Chondrocyte (in vitro differentiated cells): ENCODE measurements at regions not wholly inside any gene's neighbourhood (a gene's known extent, or its start where the extent isn't known, plus 50 kb on each side); places are given as distances from the start of the nearest gene placed in this dataset.

ENCODE experiments used
- DNase-seq: peaks from one replicate; pipeline ENCODE4 v3.0.0; 2021; ENCODE audit warnings: mixed read lengths, low spot score
- H3K27ac Mint-ChIP-seq: one replicate; pipeline ENCODE4 v1.8.0; 2021; ENCODE audit warnings: mild to moderate bottlenecking, moderate library complexity, mixed read lengths; ENCODE audit not compliant: unreplicated experiment
- H3K27me3 Mint-ChIP-seq: 2 replicates; pipeline ENCODE4 v1.8.0; 2021; ENCODE audit warnings: low read depth, mixed read lengths
- H3K36me3 Mint-ChIP-seq: 2 replicates; pipeline ENCODE4 v1.8.0; 2021; ENCODE audit warnings: low read depth, mixed read lengths
- H3K4me1 Mint-ChIP-seq: 2 replicates; pipeline ENCODE4 v1.8.0; 2021; ENCODE audit warnings: low read depth, mild to moderate bottlenecking, mixed read lengths
- H3K4me3 Mint-ChIP-seq: one replicate; pipeline ENCODE4 v1.8.0; 2021; ENCODE audit warnings: mild to moderate bottlenecking, moderate library complexity, mixed read lengths; ENCODE audit not compliant: unreplicated experiment
- H3K9me3 Mint-ChIP-seq: 2 replicates; pipeline ENCODE4 v1.8.0; 2021; ENCODE audit warnings: low read depth, mixed read lengths
- TF ChIP-seq, protein P1 (sequence below): fragments of 200-600 bp; sonication (generic); IDR thresholded peaks from 2 replicates; pipeline ENCODE4 v1.5.0; 2021; ENCODE audit warnings: antibody characterized with exemption, mild to moderate bottlenecking, moderate library complexity

DNA sequence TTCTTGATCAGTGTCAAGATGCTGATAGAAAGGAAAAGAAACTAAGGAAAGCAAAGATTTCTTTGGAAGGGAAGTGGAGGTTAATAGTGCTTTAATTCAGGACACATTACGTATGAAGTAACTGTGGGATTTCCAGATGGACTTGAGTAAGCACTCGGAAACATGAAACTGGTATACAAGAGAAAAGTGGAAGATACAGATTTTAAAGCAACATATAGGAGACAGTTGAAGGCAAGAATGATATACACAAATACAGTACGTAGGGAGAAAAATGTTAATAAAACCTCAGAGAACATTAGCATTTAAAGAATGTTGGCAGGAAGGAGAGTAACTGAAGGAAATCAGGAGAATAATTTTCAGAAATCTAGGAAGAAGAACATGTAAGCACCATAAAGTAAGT, 730.9 kb upstream of the ADGRL2 start:
- H3K4me1 Mint-ChIP-seq, result peaks cover 19% of the 10 kb centered on the region
- no peak overlapping the region for H3K4me3 Mint-ChIP-seq
- peaks cover 3% of the 10 kb centered on the region for H3K9me3 Mint-ChIP-seq
- no peaks in the 10 kb centered on the region for H3K36me3 Mint-ChIP-seq
- H3K27ac Mint-ChIP-seq, result peak overlapping the region; percentile 45
- no peaks in the 10 kb centered on the region for H3K27me3 Mint-ChIP-seq
- TF ChIP-seq, protein P1, sequence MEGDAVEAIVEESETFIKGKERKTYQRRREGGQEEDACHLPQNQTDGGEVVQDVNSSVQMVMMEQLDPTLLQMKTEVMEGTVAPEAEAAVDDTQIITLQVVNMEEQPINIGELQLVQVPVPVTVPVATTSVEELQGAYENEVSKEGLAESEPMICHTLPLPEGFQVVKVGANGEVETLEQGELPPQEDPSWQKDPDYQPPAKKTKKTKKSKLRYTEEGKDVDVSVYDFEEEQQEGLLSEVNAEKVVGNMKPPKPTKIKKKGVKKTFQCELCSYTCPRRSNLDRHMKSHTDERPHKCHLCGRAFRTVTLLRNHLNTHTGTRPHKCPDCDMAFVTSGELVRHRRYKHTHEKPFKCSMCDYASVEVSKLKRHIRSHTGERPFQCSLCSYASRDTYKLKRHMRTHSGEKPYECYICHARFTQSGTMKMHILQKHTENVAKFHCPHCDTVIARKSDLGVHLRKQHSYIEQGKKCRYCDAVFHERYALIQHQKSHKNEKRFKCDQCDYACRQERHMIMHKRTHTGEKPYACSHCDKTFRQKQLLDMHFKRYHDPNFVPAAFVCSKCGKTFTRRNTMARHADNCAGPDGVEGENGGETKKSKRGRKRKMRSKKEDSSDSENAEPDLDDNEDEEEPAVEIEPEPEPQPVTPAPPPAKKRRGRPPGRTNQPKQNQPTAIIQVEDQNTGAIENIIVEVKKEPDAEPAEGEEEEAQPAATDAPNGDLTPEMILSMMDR, result no peak
- no peak for DNase-seq

DNA sequence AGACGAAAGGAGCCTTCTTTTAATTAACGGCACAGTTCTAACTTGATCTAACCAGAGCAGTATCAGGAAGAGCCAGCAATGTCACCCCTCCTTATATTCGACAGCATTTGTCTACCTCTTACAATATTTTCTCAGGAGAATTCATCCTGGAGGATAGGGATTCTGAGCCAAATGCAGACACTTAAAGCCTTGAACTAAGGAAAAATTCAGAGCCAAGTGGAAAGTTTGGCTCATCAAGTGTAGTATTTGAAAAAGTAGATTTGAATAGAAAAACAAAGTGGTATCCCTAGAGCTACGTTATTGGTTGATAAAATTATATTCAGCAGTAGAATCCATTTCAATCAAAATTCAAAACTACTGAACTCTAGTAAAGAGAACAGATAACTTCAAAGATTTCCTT, 732.0 kb upstream of the ADGRL2 start:
- DNase-seq, result no peak
- H3K27me3 Mint-ChIP-seq, result no peaks in the 10 kb centered on the region
- no peak overlapping the region for H3K4me3 Mint-ChIP-seq
- no peak overlapping the region for H3K27ac Mint-ChIP-seq
- peaks cover 3% of the 10 kb centered on the region for H3K9me3 Mint-ChIP-seq
- TF ChIP-seq, protein P1, result no peak
- H3K4me1 Mint-ChIP-seq, result peaks cover 19% of the 10 kb centered on the region
- H3K36me3 Mint-ChIP-seq, result no peaks in the 10 kb centered on the region

DNA sequence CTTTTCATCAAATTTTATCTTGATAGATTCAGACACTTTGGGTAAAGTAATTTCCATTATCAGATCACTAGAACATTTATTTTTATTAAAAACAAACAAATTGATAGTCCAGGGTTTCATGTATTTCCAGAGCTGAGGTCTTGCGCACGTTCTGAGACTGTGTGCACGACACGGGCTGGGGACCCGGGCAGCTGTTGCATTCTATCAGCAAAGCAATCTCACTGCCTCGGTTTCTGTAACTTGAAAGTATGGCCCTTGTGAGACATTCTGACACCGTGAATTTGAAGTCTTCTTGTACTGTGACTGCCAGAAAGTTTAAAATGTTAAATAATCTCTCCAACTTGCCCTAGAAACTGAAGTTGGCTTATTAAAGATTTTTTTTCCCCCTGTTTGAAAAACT, 746.9 kb upstream of the ADGRL2 start:
- H3K27ac Mint-ChIP-seq, result no peak overlapping the region
- H3K27me3 Mint-ChIP-seq, result no peaks in the 10 kb centered on the region
- no peaks in the 10 kb centered on the region for H3K36me3 Mint-ChIP-seq
- H3K9me3 Mint-ChIP-seq, result no peaks in the 10 kb centered on the region
- DNase-seq, result no peak
- H3K4me3 Mint-ChIP-seq, result no peak overlapping the region
- TF ChIP-seq, protein P1, result no peak
- no peaks in the 10 kb centered on the region for H3K4me1 Mint-ChIP-seq

DNA sequence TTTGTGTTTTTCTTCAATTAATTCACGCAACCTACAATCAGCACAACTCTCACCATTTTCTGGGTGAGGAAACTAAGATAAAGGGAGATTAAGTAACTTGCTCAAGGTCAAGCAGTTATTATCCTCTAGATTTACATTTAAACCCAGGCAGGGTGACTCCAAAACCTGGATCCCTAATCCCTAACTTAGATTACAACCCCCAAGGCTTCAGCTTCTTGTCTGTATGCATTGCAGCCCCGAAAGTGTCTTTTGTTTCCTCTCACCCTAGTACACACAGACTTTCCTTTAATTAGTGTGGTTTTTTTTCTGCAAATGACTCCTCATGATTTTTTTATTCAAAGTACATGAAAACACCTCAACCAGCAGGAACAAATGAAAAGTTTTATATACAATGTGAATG, 748.6 kb upstream of the ADGRL2 start:
- no peak for DNase-seq
- no peaks in the 10 kb centered on the region for H3K36me3 Mint-ChIP-seq
- no peaks in the 10 kb centered on the region for H3K4me1 Mint-ChIP-seq
- H3K27ac Mint-ChIP-seq, result no peak overlapping the region
- no peaks in the 10 kb centered on the region for H3K27me3 Mint-ChIP-seq
- TF ChIP-seq, protein P1, result no peak
- H3K4me3 Mint-ChIP-seq, result no peak overlapping the region
- H3K9me3 Mint-ChIP-seq, result no peaks in the 10 kb centered on the region

DNA sequence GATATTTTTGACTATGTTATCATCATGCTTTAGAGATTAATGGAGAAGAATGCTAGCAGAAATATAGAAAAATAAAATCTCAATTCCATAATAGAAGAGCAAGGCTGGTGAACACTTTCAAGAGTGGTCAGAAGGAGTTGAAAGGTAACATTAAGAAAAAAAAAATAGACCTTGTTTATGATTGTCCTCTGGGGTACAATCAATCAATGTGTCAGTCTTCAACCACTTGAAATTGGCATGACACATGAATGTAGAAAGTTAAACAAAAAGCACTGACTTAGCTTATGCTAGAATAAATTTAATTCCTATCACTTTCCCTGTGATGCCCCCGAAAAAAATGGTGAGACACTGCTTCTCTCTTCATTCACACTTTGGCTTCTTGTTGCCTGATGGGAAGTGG, 750.3 kb upstream of the ADGRL2 start:
- Mint-ChIP-seq H3K4me3 (no peak overlapping the region), H3K36me3 (no peaks in the 10 kb centered on the region)

More for the DNA sequence above, 750.3 kb upstream of the ADGRL2 start:
- no peaks in the 10 kb centered on the region for H3K4me1 Mint-ChIP-seq
- H3K9me3 Mint-ChIP-seq, result no peaks in the 10 kb centered on the region
- H3K27ac Mint-ChIP-seq, result no peak overlapping the region
- no peak for DNase-seq
- H3K27me3 Mint-ChIP-seq, result no peaks in the 10 kb centered on the region
- TF ChIP-seq, protein P1, result no peak
